ENCODE measurements at regions not wholly inside any gene's neighbourhood (a gene's known extent, or its start where the extent isn't known, plus 50 kb on each side); places are given as distances from the start of the nearest gene placed in this dataset.

DNA sequence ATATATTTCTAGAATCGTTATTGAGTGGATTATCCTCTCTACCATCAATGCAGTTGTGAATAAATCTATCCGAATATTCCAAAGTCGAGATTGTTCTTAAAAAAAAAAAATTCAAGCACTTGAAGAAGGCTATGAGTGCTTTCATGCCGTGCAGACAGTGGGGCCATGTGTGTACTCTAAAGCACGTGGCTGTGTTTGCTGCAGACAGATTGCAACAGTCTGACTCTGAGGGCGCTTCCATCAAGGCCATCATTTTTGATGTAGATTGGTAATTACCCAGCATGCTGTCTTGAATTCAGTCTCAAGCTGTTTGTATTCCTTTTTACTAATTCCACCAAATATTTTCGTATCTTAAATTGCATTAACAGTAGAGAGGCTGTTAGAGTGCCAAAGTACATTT is 325.9 kb upstream of the LINC00305 start:
- Histone ChIP-seq H3K4me3 (no peak overlapping the region), H3K9me3 (no peaks in the 10 kb centered on the region), H3K4me1 (no peaks in the 10 kb centered on the region), H3K27ac (no peak overlapping the region), H3K27me3 (no peaks in the 10 kb centered on the region), H3K36me3 (no peaks in the 10 kb centered on the region)
- DNase-seq, result no peak
- intact Hi-C loops (cut with DNase I), result no loop called here
- TF ChIP-seq, protein P1, sequence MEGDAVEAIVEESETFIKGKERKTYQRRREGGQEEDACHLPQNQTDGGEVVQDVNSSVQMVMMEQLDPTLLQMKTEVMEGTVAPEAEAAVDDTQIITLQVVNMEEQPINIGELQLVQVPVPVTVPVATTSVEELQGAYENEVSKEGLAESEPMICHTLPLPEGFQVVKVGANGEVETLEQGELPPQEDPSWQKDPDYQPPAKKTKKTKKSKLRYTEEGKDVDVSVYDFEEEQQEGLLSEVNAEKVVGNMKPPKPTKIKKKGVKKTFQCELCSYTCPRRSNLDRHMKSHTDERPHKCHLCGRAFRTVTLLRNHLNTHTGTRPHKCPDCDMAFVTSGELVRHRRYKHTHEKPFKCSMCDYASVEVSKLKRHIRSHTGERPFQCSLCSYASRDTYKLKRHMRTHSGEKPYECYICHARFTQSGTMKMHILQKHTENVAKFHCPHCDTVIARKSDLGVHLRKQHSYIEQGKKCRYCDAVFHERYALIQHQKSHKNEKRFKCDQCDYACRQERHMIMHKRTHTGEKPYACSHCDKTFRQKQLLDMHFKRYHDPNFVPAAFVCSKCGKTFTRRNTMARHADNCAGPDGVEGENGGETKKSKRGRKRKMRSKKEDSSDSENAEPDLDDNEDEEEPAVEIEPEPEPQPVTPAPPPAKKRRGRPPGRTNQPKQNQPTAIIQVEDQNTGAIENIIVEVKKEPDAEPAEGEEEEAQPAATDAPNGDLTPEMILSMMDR (IDR thresholded peaks at IDR 0.05), result no peak
- 72 to 76% methylated on average over 7 of the region's 7 CpGs for WGBS, 2 donors
- ATAC-seq, result no peak

DNA sequence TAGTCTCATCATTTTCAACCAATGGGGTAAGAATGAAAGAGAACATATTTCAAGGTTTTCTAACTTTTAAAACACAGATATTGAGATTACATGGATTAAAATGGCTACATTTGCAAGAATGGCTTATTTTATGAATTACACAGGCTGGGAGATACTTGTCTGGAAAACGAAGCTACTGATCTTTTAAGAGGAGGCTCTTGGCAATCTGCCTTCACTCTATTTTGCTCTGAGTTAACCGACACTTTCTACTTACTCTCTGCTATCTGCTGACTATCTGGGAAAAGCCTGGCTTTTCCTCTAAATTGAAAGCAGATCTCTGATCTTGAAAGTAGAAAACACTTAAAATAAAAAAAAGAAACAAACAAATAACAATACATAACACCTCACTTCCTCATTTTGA is 325.4 kb upstream of the LINC00305 start:
- TF ChIP-seq, protein P1 (IDR thresholded peaks at IDR 0.05), result no peak
- Histone ChIP-seq H3K27ac (no peak overlapping the region), H3K4me1 (no peaks in the 10 kb centered on the region), H3K9me3 (no peaks in the 10 kb centered on the region), H3K4me3 (no peak overlapping the region), H3K36me3 (no peaks in the 10 kb centered on the region), H3K27me3 (no peaks in the 10 kb centered on the region)
- DNase-seq (no peak), ATAC-seq (no peak)
- intact Hi-C loops (cut with DNase I), result no loop called here
- 26 to 28% methylated on average over 2 of the region's 2 CpGs for WGBS, 2 donors

DNA sequence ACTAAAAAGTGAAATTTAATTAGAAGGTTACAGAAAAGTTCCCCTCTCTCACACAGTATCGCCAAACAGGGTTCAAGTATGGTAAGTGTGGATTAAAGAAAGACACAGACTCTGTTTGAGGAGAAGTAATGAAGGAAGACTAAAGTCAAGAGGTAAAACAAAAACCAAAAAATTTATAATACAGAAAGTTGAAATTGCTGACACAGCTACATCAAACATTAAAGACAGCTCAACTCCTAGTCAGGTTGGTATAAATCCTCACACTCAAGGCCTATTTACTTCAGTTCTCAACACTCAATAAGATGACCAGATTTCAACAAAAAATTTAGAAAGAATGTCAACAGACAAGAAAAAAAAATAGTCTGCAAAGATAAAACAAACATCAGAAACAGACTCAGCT is 300.5 kb upstream of the LINC00305 start:
- H3K4me1 ChIP-seq, result no peaks in the 10 kb centered on the region
- DNase-seq, result no peak
- peaks cover 0 to 16% (median 0%) of the 10 kb centered on the region in 11 donors for H3K9me3 ChIP-seq
- no peak for ATAC-seq
- TF ChIP-seq, protein P1 (IDR thresholded peaks at IDR 0.05), result no peak
- intact Hi-C loops (cut with DNase I), result loop anchor here in 1 of 10 donors (5.0 kb wide), 1 partner anchor 928 kb away; no protein-coding TSS in a partner anchor
- H3K27me3 ChIP-seq, result no peaks in the 10 kb centered on the region
- 91 to 94% methylated on average over 1 of the region's 1 CpG for WGBS, 2 donors
- H3K4me3 ChIP-seq, result no peak overlapping the region
- H3K36me3 ChIP-seq, result no peaks in the 10 kb centered on the region
- no peak overlapping the region for H3K27ac ChIP-seq

DNA sequence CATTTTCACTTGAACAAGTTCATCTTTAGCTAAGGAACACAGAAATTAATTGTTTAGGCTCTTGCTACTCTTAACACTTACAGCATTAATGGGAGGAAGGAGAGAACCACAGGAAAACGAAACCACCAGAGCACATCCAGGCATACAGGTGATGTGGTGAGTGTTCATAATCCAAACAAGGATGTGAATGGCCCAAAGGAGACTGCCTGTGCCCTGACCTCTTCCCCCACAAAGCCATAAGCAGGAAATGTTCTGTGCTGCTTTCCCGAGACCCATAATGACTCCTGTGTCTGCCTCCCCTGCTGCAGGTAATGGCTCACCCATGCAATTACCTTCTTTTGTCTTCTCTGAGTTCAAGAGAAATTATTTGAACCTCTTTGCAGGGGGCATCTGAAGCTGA is 295.9 kb upstream of the LINC00305 start:
- no peak for ATAC-seq

More for the DNA sequence above, 295.9 kb upstream of the LINC00305 start:
- no peak for DNase-seq
- intact Hi-C loops (cut with DNase I), result loop anchor here in 1 of 10 donors (5.0 kb wide), 1 partner anchor 932 kb away; no protein-coding TSS in a partner anchor
- no peaks in the 10 kb centered on the region for H3K36me3 ChIP-seq
- no peak overlapping the region for H3K4me3 ChIP-seq
- 45 to 62% methylated on average over 2 of the region's 2 CpGs for WGBS, 2 donors
- no peaks in the 10 kb centered on the region for H3K9me3 ChIP-seq
- H3K4me1 ChIP-seq, result no peaks in the 10 kb centered on the region
- no peak overlapping the region for H3K27ac ChIP-seq
- TF ChIP-seq, protein P1 (IDR thresholded peaks at IDR 0.05), result no peak
- no peaks in the 10 kb centered on the region for H3K27me3 ChIP-seq

Measured in heart right ventricle (tissue), 16 donors.